Medulla oblongata (tissue), 1 donor: ENCODE measurements at regions not wholly inside any gene's neighbourhood (a gene's known extent, or its start where the extent isn't known, plus 50 kb on each side); places are given as distances from the start of the nearest gene placed in this dataset.
"Not testable (repeated sequence)": the region's sequence is repeated elsewhere in the genome, so short reads cannot be mapped to it uniquely, and the experiment has no call there.

Experiments used
- DNase-seq: peaks from one replicate; pipeline ENCODE4 v3.0.0-alpha.2; 2015; ENCODE audit errors: extremely low spot score

DNA sequence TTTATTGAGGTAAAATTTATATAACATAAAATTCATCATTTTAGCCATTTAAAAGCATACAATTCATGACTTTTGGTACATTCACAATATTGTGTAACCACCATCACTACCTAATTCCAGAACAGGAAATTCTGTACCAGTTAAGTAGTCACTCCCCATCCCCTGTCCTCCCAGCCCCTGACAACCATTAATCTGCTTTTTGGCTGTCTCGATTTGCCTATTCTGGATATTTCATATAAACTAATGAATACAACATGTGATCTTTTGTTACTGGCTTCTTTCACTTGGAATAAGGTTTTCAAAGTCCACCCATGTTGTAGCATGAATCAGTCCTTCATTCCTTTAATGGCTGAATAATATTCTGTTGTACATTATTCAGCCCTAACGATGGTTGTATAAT lies 115.6 kb upstream of the KLF14 start:
- DNase-seq: no peak

- DNase-seq: no peak
Observed at GRCh38 chr7:130850956-130851355, 116.9 kb upstream of the KLF14 start.

GRCh38 chr7:130852867-130853266 lies 118.9 kb upstream of the KLF14 start:
- no peak for DNase-seq

GRCh38 chr7:130853503-130854279 lies 119.7 kb upstream of the KLF14 start:
- DNase-seq: no peak

DNA sequence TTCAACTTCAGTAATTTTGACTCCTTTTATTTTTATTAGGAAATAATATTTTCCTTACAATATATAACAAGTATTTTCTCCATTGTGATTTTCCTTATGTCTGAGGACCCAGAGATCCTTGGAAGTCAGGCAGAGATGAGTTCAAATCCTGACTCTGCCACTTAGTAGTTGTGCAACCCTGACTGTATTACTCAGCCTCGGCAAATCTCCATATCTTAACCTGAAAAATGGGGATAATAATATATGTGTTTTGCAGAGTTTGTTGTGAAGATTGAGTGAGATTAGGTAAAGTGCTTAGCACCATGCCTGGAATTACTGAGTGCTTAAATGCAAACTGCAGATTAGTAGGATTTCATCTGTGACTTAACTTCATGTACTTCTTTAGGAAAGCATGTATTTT lies 120.5 kb upstream of the KLF14 start:
- DNase-seq: no peak

- DNase-seq: no peak
Observed at GRCh38 chr7:130856866-130857265, 122.9 kb upstream of the KLF14 start.

- DNase-seq: not testable (repeated sequence)
Observed at GRCh38 chr7:130860832-130861231, 126.8 kb upstream of the KLF14 start.

GRCh38 chr7:130865408-130866236 lies 131.6 kb upstream of the KLF14 start:
- DNase-seq: no peak

DNA sequence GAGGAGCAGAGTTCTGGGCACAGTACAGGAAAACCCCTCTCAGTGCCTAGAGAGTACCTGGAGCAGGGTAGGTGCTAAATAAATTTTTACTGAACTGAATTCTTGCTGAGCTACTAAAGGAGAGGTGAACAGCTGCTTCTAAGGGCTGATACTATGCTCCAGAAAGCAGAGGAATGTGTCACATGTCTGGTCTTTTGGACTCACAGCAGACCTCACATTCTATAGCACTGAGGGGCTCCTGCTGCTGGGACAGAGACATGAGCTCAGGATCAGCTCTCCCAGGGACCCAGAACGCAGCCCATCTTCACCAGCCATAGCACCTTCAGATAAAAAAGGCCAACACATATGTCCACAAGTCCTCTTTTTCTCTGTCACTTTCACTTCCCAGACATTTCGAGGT lies 133.0 kb upstream of the KLF14 start:
- no peak for DNase-seq

DNA sequence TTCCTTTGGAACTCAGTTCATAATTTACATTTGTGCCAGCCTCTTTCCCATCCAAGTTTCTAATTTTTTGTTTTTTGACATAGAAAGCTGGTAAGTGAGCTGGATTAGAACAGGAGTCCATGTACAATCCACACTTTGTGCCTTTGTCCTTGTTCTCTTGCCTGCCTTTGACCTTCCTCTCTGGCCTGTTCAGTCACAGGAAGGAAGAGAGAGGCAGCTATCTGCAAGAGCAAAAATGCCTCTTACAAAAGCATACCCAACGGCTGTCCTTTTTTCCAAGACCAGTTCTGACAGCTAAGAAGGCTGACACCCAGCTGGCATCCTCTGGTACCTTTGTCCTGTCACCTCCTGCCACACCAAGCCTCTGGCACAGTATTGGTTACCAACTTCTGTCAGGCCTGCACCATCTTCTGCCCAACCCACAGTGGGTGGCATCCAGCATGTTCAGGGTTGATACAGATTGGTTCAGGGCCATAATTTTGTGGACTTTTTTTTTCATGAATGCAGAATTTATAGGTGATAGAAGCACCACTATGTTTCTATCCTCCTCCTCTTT lies 133.7 kb upstream of the KLF14 start:
- no peak for DNase-seq

- no peak for DNase-seq
Observed at GRCh38 chr7:130868139-130868538, 134.1 kb upstream of the KLF14 start.

- DNase-seq: no peak
Observed at GRCh38 chr7:130869918-130870317, 135.9 kb upstream of the KLF14 start.

GRCh38 chr7:130872341-130872740 lies 138.3 kb upstream of the KLF14 start:
- no peak for DNase-seq

DNA sequence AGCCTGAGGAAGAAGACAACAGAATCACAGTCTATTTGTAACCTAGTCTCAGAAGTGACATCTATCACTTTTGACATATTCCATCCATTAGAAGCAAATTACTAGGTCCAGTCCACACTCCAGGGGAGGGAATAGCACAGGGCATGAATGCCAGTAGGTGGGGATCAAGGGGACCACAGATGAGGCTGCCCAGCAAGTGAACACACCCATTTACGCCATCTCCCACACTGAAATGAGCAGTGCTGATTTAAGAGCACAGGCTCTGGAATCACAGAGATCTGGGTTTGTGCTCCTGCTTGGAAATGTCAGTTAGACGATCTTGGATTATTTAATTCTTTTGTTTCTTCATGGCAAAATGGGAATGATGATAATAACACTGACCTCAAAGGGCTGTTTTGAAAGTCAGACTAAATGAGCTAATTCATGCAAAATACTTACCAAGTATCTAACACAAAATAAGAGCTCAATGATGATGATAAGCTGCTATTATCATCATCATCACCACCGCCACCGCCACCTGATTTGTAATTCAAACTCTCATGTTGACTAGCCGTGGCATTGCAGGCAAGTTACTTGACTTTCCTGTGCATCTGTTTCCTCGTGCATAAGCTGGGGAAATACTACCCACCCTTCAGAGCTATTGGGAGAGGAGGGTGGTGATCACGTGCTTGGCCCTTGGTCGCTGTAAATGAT lies 138.9 kb upstream of the KLF14 start:
- no peak for DNase-seq

GRCh38 chr7:130874071-130874915 lies 140.3 kb upstream of the KLF14 start:
- no peak for DNase-seq

- no peak for DNase-seq
Observed at GRCh38 chr7:130875265-130875741, 141.3 kb upstream of the KLF14 start.

GRCh38 chr7:130875901-130876300 lies 141.9 kb upstream of the KLF14 start:
- no peak for DNase-seq

DNA sequence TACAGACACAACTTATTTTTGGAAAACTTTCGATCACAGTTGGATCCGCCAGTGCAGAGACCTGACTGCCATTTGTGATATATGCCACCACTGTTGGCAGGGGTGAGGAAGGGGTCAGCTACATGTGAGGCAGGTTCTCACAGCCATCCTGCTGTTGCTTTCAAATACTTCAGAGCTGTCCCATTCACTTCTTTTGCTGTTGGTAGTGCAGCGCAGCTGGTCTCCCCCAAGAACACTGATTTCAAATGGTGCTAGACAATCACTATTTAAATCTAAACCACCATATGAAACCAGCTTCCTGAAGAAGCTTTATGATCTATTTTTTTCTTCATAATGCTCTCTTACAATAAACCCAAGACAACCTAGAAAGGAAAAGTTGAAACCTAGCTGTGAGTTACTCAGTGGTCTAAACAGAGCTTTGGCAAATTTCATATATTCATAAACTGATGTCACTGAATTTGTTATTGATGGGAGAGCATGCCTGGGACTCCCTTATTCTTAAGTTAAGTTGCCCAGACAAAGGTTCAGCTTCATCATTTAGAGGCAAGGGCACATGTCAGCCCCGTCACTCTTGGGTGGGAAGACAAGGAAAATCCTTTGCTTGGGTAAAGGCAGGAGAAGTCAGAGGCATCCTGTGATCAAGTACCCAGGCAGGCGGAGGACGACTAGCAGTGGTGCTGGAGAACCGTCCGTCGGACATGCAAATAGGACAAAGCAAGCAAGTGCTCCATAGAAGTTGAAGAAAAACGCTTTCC lies 143.4 kb upstream of the KLF14 start:
- no peak for DNase-seq

DNA sequence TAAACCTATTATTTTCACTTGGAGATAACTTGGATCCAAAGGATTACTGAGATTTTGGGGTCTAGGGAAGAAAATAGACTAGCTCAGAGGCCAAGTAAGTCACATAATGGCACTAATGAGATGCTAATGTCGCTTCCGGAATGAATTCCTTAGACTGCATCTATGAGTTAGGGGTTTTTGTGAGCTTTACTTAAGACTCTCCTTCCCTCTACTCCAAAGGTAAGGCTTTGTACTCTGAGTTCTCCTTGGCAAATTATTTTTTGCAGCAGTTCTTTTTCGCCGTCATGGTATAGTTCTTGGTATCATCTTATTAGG lies 143.9 kb upstream of the KLF14 start:
- DNase-seq: no peak

GRCh38 chr7:130878785-130879184 lies 144.8 kb upstream of the KLF14 start:
- DNase-seq: no peak

DNA sequence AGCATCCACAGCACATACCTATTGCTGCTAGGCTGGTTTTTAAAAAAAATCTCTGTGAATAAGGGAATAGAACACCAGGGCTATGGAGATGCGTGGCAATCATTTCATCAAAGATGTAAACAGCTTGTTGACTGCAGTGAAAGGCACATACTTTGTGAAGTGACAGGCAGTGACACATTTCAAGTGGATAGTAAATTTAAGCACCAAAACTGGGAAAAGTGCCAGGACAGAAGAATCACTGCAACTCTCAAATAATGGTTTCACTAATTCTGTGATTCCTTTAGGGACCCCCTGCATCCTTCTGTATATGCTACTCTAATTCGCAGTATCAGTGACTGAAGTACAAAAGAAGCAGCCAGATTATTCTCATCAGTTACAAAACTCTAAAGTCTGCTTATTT lies 145.2 kb upstream of the KLF14 start:
- DNase-seq: no peak
